ENCODE measurements at regions not wholly inside any gene's neighbourhood (a gene's known extent, or its start where the extent isn't known, plus 50 kb on each side); places are given as distances from the start of the nearest gene placed in this dataset.

DNA sequence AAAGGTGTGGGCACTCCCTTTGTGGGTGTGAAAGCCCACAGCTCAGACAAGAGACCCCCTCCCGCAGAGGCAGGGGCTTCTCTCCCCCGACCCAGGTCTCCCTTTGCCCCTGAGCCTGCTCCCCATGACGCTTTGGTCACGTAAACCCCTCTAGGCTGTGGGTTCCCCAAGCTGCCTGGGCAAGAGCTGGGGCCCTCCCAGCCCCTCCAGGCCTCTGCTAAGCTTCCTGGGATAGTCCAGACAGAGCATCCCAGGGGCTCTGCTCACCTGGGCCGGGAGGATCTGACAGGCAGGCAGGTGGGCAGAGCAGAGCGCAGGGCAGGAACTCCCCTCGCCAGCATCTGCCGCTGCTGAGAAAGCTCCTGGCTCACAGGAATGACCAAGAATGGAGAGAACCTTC lies 177.3 kb downstream of the BANP start:
- TF ChIP-seq, protein P1, sequence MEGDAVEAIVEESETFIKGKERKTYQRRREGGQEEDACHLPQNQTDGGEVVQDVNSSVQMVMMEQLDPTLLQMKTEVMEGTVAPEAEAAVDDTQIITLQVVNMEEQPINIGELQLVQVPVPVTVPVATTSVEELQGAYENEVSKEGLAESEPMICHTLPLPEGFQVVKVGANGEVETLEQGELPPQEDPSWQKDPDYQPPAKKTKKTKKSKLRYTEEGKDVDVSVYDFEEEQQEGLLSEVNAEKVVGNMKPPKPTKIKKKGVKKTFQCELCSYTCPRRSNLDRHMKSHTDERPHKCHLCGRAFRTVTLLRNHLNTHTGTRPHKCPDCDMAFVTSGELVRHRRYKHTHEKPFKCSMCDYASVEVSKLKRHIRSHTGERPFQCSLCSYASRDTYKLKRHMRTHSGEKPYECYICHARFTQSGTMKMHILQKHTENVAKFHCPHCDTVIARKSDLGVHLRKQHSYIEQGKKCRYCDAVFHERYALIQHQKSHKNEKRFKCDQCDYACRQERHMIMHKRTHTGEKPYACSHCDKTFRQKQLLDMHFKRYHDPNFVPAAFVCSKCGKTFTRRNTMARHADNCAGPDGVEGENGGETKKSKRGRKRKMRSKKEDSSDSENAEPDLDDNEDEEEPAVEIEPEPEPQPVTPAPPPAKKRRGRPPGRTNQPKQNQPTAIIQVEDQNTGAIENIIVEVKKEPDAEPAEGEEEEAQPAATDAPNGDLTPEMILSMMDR (IDR thresholded peaks at IDR 0.05) = no peak
- no peak for TF ChIP-seq POLR2A (IDR thresholded peaks at IDR 0.05)
